Vagina (tissue), 2 donors: ENCODE measurements at regions not wholly inside any gene's neighbourhood (a gene's known extent, or its start where the extent isn't known, plus 50 kb on each side); places are given as distances from the start of the nearest gene placed in this dataset.

ENCODE experiments used
- DNase-seq, 2 donors: peaks; one replicate each; pipeline ENCODE4 v3.0.0-alpha.2; 2017; ENCODE audit errors: extremely low spot score in 2 of 2
- H3K27ac ChIP-seq: fragments of 200-600 bp; sonication (generic); one replicate; pipeline ENCODE4 v1.5.1; 2019
- H3K27me3 ChIP-seq: fragments of 200-600 bp; sonication (generic); one replicate; pipeline ENCODE4 v1.5.1; 2019
- H3K36me3 ChIP-seq, 2 donors: fragments of 200-600 bp; sonication (generic); one replicate each; pipeline ENCODE4 v1.5.1; 2017 to 2019
- H3K4me1 ChIP-seq: fragments of 200-600 bp; sonication (generic); one replicate; pipeline ENCODE4 v1.5.1; 2019
- H3K4me3 ChIP-seq, 2 donors: fragments of 200-600 bp; sonication (generic); 1 replicate in 1 of 2; 2 replicates in 1 of 2; pipeline ENCODE4 v1.5.1; 2016 to 2019
- H3K9me3 ChIP-seq: fragments of 200-600 bp; sonication (generic); one replicate; pipeline ENCODE4 v1.5.1; 2019
- POLR2A ChIP-seq, 2 donors: fragments of 450-650 bp; IDR thresholded peaks; one replicate each; pipeline ENCODE4 v1.6.1; 2017; ENCODE audit warnings: antibody characterized with exemption in 2 of 2, mild to moderate bottlenecking in 2 of 2, moderate library complexity in 2 of 2
- POLR2AphosphoS5 ChIP-seq, 2 donors: sonication (generic); formaldehyde crosslinking; IDR thresholded peaks; one replicate each; pipeline ENCODE4 v1.9.0; 2017; ENCODE audit warnings: antibody characterized with exemption in 2 of 2, mild to moderate bottlenecking in 2 of 2, low read depth in 1 of 2; ENCODE audit not compliant: insufficient read depth in 1 of 2
- intact Hi-C: fragments of 100-400 bp; cut with DNase I; formaldehyde crosslinking; loops from one replicate; pipeline ENCODE4 v1.15.1; 2023
- TF ChIP-seq, protein P1 (sequence below), 3 experiments: fragments of 450-650 bp in 2 of 3; fragments of 200-600 bp in 1 of 3; sonication (generic) in 1 of 3; IDR thresholded peaks; one replicate each; pipeline ENCODE4 v1.5.1; 2017 to 2019; ENCODE audit warnings: antibody characterized with exemption in 3 of 3, mild to moderate bottlenecking in 2 of 3, moderate library complexity in 2 of 3

- DNase-seq, result no peak
- no peaks in the 10 kb centered on the region for H3K36me3 ChIP-seq
- H3K4me1 ChIP-seq, result no peaks in the 10 kb centered on the region
- intact Hi-C loops, result no loop called here
- H3K27me3 ChIP-seq, result no peaks in the 10 kb centered on the region
- no peak overlapping the region for H3K27ac ChIP-seq
- H3K9me3 ChIP-seq, result no peaks in the 10 kb centered on the region
- TF ChIP-seq, protein P1, sequence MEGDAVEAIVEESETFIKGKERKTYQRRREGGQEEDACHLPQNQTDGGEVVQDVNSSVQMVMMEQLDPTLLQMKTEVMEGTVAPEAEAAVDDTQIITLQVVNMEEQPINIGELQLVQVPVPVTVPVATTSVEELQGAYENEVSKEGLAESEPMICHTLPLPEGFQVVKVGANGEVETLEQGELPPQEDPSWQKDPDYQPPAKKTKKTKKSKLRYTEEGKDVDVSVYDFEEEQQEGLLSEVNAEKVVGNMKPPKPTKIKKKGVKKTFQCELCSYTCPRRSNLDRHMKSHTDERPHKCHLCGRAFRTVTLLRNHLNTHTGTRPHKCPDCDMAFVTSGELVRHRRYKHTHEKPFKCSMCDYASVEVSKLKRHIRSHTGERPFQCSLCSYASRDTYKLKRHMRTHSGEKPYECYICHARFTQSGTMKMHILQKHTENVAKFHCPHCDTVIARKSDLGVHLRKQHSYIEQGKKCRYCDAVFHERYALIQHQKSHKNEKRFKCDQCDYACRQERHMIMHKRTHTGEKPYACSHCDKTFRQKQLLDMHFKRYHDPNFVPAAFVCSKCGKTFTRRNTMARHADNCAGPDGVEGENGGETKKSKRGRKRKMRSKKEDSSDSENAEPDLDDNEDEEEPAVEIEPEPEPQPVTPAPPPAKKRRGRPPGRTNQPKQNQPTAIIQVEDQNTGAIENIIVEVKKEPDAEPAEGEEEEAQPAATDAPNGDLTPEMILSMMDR (IDR thresholded peaks at IDR 0.05), result no peak
- no peak for TF ChIP-seq POLR2A (IDR thresholded peaks at IDR 0.05)
- H3K4me3 ChIP-seq, result no peak overlapping the region
Observed at GRCh38 chr18:57929922-57930321, 114.1 kb upstream of the NEDD4L start.

DNA sequence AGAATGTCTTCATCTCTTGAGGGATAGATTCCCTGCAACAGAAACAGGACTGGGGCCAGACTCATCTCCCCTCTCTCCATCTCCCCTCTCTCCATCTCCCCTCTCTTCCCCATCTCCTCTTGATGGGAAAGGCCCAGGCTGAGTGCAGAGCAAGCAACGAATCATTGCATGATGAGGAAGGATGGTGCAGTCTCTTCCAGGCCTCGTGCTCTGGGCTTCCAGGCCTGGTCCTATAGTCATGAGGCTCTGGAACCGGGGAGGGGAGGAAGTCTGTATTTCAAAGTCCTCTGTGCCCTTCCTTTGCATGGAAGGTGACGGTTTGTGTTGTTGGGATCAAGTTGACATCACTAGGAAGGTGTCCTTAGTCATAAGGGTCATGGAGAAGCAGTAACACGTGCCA, 115.6 kb upstream of the NEDD4L start:
- TF ChIP-seq, protein P1 (IDR thresholded peaks at IDR 0.05), result no peak
- TF ChIP-seq POLR2AphosphoS5 (IDR thresholded peaks at IDR 0.05; ENCODE audit: insufficient read depth in 1 of 2, low read depth in 1 of 2) (no peak), POLR2A (IDR thresholded peaks at IDR 0.05) (no peak)
- H3K9me3 ChIP-seq, result no peaks in the 10 kb centered on the region
- intact Hi-C loops, result no loop called here
- H3K27ac ChIP-seq, result no peak overlapping the region
- DNase-seq, result peak in 1 of 2 donors; percentile 56
- no peaks in the 10 kb centered on the region for H3K4me1 ChIP-seq
- no peak overlapping the region for H3K4me3 ChIP-seq
- no peaks in the 10 kb centered on the region for H3K36me3 ChIP-seq
- no peaks in the 10 kb centered on the region for H3K27me3 ChIP-seq

DNA sequence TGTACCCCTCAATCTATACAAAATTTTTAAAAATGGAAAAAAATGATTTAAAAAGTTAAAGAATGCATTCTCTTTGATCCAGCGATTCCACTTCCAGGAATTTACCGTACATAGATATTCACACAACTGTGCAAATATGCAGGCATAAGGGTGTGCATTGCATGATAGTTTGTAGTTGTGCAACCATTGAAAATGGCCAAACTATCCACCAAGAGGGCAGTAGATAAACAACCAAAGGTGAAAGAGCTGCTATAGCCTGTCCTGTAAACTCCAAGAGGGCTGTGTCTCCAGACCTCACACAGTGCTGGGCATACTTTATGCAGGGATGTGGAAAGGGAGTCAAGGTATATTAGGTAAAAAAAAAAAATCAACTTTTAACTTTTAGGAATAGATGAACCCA, 116.5 kb upstream of the NEDD4L start:
- TF ChIP-seq, protein P1 (IDR thresholded peaks at IDR 0.05), result no peak
- TF ChIP-seq POLR2AphosphoS5 (IDR thresholded peaks at IDR 0.05; ENCODE audit: insufficient read depth in 1 of 2, low read depth in 1 of 2) (no peak), POLR2A (IDR thresholded peaks at IDR 0.05) (no peak)

DNA sequence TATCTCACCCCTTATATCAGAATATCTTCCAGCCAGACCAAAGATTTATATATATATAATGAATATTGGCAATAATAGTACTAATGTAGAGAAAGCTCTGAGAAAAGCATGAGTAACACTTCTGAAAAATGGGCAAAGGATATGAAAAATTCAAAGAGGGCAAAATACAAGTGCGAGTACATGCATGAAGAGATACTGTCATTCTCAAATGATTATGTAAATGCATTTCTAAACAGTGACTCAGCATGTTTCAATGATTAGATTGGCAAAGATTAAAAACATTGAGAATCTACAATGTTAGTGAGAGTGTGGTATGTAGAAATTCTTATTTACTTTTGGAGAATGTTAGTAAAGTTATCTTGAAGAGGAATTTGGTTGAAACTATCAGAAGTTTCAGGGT, 118.3 kb upstream of the NEDD4L start:
- no peaks in the 10 kb centered on the region for H3K9me3 ChIP-seq

More for the DNA sequence above, 116.5 kb upstream of the NEDD4L start:
- intact Hi-C loops, result no loop called here
- Histone ChIP-seq H3K27me3 (no peaks in the 10 kb centered on the region), H3K4me1 (no peaks in the 10 kb centered on the region), H3K36me3 (no peaks in the 10 kb centered on the region), H3K9me3 (no peaks in the 10 kb centered on the region), H3K27ac (no peak overlapping the region), H3K4me3 (no peak overlapping the region)
- peak in 1 of 2 donors; percentile 18 for DNase-seq

GRCh38 chr18:57923611-57924010, 120.4 kb upstream of the NEDD4L start:
- peak in 1 of 2 donors; percentile 69 for DNase-seq
- Histone ChIP-seq H3K9me3 (no peaks in the 10 kb centered on the region), H3K27me3 (no peaks in the 10 kb centered on the region), H3K4me3 (no peak overlapping the region), H3K27ac (no peak overlapping the region), H3K4me1 (no peaks in the 10 kb centered on the region), H3K36me3 (no peaks in the 10 kb centered on the region)
- intact Hi-C loops, result no loop called here
- no peak for TF ChIP-seq POLR2AphosphoS5 (IDR thresholded peaks at IDR 0.05; ENCODE audit: insufficient read depth in 1 of 2, low read depth in 1 of 2)
- TF ChIP-seq, protein P1 (IDR thresholded peaks at IDR 0.05), result no peak
- no peak for TF ChIP-seq POLR2A (IDR thresholded peaks at IDR 0.05)

More for the DNA sequence above, 118.3 kb upstream of the NEDD4L start:
- TF ChIP-seq, protein P1 (IDR thresholded peaks at IDR 0.05), result no peak
- Histone ChIP-seq H3K36me3 (no peaks in the 10 kb centered on the region), H3K4me1 (no peaks in the 10 kb centered on the region), H3K27ac (no peak overlapping the region), H3K4me3 (no peak overlapping the region), H3K27me3 (no peaks in the 10 kb centered on the region)
- intact Hi-C loops, result no loop called here
- DNase-seq, result no peak
